Naive thymus-derived CD4-positive, alpha-beta T cell (primary cell): ENCODE measurements at regions not wholly inside any gene's neighbourhood (a gene's known extent, or its start where the extent isn't known, plus 50 kb on each side); places are given as distances from the start of the nearest gene placed in this dataset.
A peak's percentile ranks its signal among the peaks of the same experiment; 100 is the strongest.

Experiments used
- ATAC-seq: fragments of 150-1000 bp; cut with Tn5 transposase; 2 replicates; pipeline ENCODE4 v1.10.0; 2021; ENCODE audit warnings: mild to moderate bottlenecking, moderate library complexity
- CTCF ChIA-PET: fragments of 350-600 bp; sonication (Branson Sonifier 250); formaldehyde crosslinking; loops from one replicate; lab custom pipeline; 2021; ENCODE audit warnings: antibody characterized with exemption; lab: Charles Lee
- POLR2A ChIA-PET: fragments of 350-600 bp; sonication (Branson Sonifier 250); formaldehyde crosslinking; loops from one replicate; lab custom pipeline; 2021; ENCODE audit warnings: antibody characterized with exemption, inconsistent platforms; lab: Charles Lee
- DNase-seq, 9 donors: peaks; one replicate each; pipeline versions ENCODE4 v3.0.0 to v3.0.0-alpha.2; 2020 to 2022; ENCODE audit warnings: mixed read lengths in 1 of 9
- H3K27ac ChIP-seq: one replicate; pipeline ENCODE4 v1.7.0; 2013; ENCODE audit warnings: mild to moderate bottlenecking, low read depth, low read length, moderate library complexity
- H3K27me3 ChIP-seq, 2 donors: one replicate each; pipeline ENCODE4 v1.7.0; 2013; ENCODE audit warnings: low read length in 2 of 2, mild to moderate bottlenecking in 2 of 2, moderate library complexity in 2 of 2; ENCODE audit not compliant: control insufficient read depth in 2 of 2, insufficient read depth in 2 of 2
- H3K36me3 ChIP-seq, 3 experiments: 1 replicate in 2 of 3; 2 replicates in 1 of 3; pipeline ENCODE4 v1.7.0; 2013; ENCODE audit warnings: low read length in 3 of 3, mild to moderate bottlenecking in 3 of 3, moderate library complexity in 1 of 3; ENCODE audit not compliant: insufficient read depth in 3 of 3, control insufficient read depth in 2 of 3
- H3K4me1 ChIP-seq, 2 donors: one replicate each; pipeline ENCODE4 v1.7.0; 2013; ENCODE audit warnings: low read length in 2 of 2, mild to moderate bottlenecking in 2 of 2, moderate library complexity in 1 of 2; ENCODE audit not compliant: control insufficient read depth in 2 of 2, insufficient read depth in 2 of 2
- H3K4me3 ChIP-seq: 2 replicates; pipeline ENCODE4 v1.7.0; 2013; ENCODE audit warnings: mild to moderate bottlenecking, low read length
- H3K9me3 ChIP-seq, 3 experiments: 1 replicate in 2 of 3; 2 replicates in 1 of 3; pipeline ENCODE4 v1.7.0; 2013; ENCODE audit warnings: low read length in 3 of 3; ENCODE audit not compliant: control insufficient read depth in 2 of 3
- H3K27ac Mint-ChIP-seq, 9 donors: one replicate each; pipeline ENCODE4 v1.8.0; 2020 to 2022; ENCODE audit warnings: mixed read lengths in 9 of 9, mild to moderate bottlenecking in 8 of 9, moderate library complexity in 5 of 9, inconsistent platforms in 2 of 9
- H3K27me3 Mint-ChIP-seq, 5 donors: one replicate each; pipeline ENCODE4 v1.8.0; 2021 to 2022; ENCODE audit warnings: mixed read lengths in 5 of 5, mild to moderate bottlenecking in 1 of 5
- H3K36me3 Mint-ChIP-seq, 5 donors: one replicate each; pipeline ENCODE4 v1.8.0; 2020 to 2022; ENCODE audit warnings: mixed read lengths in 5 of 5, mild to moderate bottlenecking in 3 of 5, inconsistent platforms in 1 of 5
- H3K4me1 Mint-ChIP-seq, 7 donors: one replicate each; pipeline ENCODE4 v1.8.0; 2020 to 2022; ENCODE audit warnings: mixed read lengths in 7 of 7, mild to moderate bottlenecking in 3 of 7, inconsistent platforms in 1 of 7
- H3K4me3 Mint-ChIP-seq, 10 donors: one replicate each; pipeline ENCODE4 v1.8.0; 2020 to 2022; ENCODE audit warnings: mild to moderate bottlenecking in 10 of 10, mixed read lengths in 10 of 10, moderate library complexity in 6 of 10, inconsistent platforms in 2 of 10
- H3K9me3 Mint-ChIP-seq, 11 donors: one replicate each; pipeline ENCODE4 v1.8.0; 2020 to 2022; ENCODE audit warnings: mixed read lengths in 11 of 11, mild to moderate bottlenecking in 4 of 11, inconsistent platforms in 1 of 11, moderate library complexity in 1 of 11
- intact Hi-C, 2 donors: fragments of 100-400 bp; cut with micrococcal nuclease; formaldehyde crosslinking; loops; one replicate each; pipeline ENCODE4 v1.15.1; 2023

GRCh38 chr20:17878069-17878911 is 90.3 kb downstream of the SNX5 start:
- Mint-ChIP-seq H3K27me3 (peaks cover 0 to 37% (median 5%) of the 10 kb centered on the region in 5 donors), H3K4me3 (no peak overlapping the region), H3K36me3 (no peaks in the 10 kb centered on the region), H3K4me1 (peaks cover 2 to 15% (median 8%) of the 10 kb centered on the region in 7 donors), H3K9me3 (no peaks in the 10 kb centered on the region), H3K27ac (peak overlapping the region in 1 of 9 donors; percentile 43)
- Histone ChIP-seq H3K27me3 (no peaks in the 10 kb centered on the region), H3K4me3 (no peak overlapping the region), H3K36me3 (no peaks in the 10 kb centered on the region), H3K27ac (no peak overlapping the region), H3K4me1 (no peaks in the 10 kb centered on the region), H3K9me3 (no peaks in the 10 kb centered on the region)
- DNase-seq (no peak), ATAC-seq (no peak)
- intact Hi-C loops: no loop called here
- ChIA-PET POLR2A (no interaction called here), CTCF (interaction anchor here (0.6 kb wide), 1 partner anchor 1085 kb away, joined by 12 read pairs; no protein-coding TSS in a partner anchor)

- H3K9me3 Mint-ChIP-seq: no peaks in the 10 kb centered on the region
Observed at GRCh38 chr20:17875981-17876385, 92.6 kb downstream of the SNX5 start.

GRCh38 chr20:17875106-17875980 is 93.3 kb downstream of the SNX5 start:
- intact Hi-C loops: no loop called here
- Mint-ChIP-seq H3K27me3 (peaks cover 5 to 50% (median 13%) of the 10 kb centered on the region in 5 donors), H3K4me1 (peaks cover 7 to 30% (median 18%) of the 10 kb centered on the region in 7 donors), H3K36me3 (no peaks in the 10 kb centered on the region), H3K4me3 (no peak overlapping the region), H3K9me3 (no peaks in the 10 kb centered on the region), H3K27ac (no peak overlapping the region)
- Histone ChIP-seq H3K27me3 (no peaks in the 10 kb centered on the region), H3K4me1 (no peaks in the 10 kb centered on the region), H3K9me3 (no peaks in the 10 kb centered on the region), H3K4me3 (no peak overlapping the region), H3K27ac (no peak overlapping the region), H3K36me3 (no peaks in the 10 kb centered on the region)
- no peak for DNase-seq
- ATAC-seq: no peak
- ChIA-PET POLR2A (no interaction called here), CTCF (no interaction called here)

More at GRCh38 chr20:17875981-17876385, 92.6 kb downstream of the SNX5 start:
- no peak overlapping the region for H3K4me3 Mint-ChIP-seq
- ChIA-PET POLR2A (no interaction called here), CTCF (no interaction called here)
- Histone ChIP-seq H3K4me1 (no peaks in the 10 kb centered on the region), H3K9me3 (no peaks in the 10 kb centered on the region), H3K27me3 (no peaks in the 10 kb centered on the region), H3K36me3 (no peaks in the 10 kb centered on the region), H3K27ac (no peak overlapping the region), H3K4me3 (no peak overlapping the region)
- H3K36me3 Mint-ChIP-seq: no peaks in the 10 kb centered on the region
- intact Hi-C loops: no loop called here
- peaks cover 7 to 30% (median 18%) of the 10 kb centered on the region in 7 donors for H3K4me1 Mint-ChIP-seq
- peaks cover 5 to 46% (median 9%) of the 10 kb centered on the region in 5 donors for H3K27me3 Mint-ChIP-seq
- ATAC-seq (no peak), DNase-seq (no peak)
- H3K27ac Mint-ChIP-seq: no peak overlapping the region

GRCh38 chr20:17874271-17875105 is 94.1 kb downstream of the SNX5 start:
- H3K27ac ChIP-seq: no peak overlapping the region
- peaks cover 5 to 51% (median 14%) of the 10 kb centered on the region in 5 donors for H3K27me3 Mint-ChIP-seq
- no peaks in the 10 kb centered on the region for H3K36me3 Mint-ChIP-seq
- H3K9me3 ChIP-seq: no peaks in the 10 kb centered on the region
- no peaks in the 10 kb centered on the region for H3K4me1 ChIP-seq
- intact Hi-C loops: no loop called here
- POLR2A ChIA-PET: no interaction called here
- H3K27ac Mint-ChIP-seq: no peak overlapping the region
- H3K9me3 Mint-ChIP-seq: no peaks in the 10 kb centered on the region
- DNase-seq: no peak
- H3K4me3 Mint-ChIP-seq: no peak overlapping the region
- CTCF ChIA-PET: no interaction called here
- no peak overlapping the region for H3K4me3 ChIP-seq
- ATAC-seq: no peak
- no peaks in the 10 kb centered on the region for H3K27me3 ChIP-seq
- no peaks in the 10 kb centered on the region for H3K36me3 ChIP-seq
- H3K4me1 Mint-ChIP-seq: peaks cover 7 to 30% (median 18%) of the 10 kb centered on the region in 7 donors

DNA sequence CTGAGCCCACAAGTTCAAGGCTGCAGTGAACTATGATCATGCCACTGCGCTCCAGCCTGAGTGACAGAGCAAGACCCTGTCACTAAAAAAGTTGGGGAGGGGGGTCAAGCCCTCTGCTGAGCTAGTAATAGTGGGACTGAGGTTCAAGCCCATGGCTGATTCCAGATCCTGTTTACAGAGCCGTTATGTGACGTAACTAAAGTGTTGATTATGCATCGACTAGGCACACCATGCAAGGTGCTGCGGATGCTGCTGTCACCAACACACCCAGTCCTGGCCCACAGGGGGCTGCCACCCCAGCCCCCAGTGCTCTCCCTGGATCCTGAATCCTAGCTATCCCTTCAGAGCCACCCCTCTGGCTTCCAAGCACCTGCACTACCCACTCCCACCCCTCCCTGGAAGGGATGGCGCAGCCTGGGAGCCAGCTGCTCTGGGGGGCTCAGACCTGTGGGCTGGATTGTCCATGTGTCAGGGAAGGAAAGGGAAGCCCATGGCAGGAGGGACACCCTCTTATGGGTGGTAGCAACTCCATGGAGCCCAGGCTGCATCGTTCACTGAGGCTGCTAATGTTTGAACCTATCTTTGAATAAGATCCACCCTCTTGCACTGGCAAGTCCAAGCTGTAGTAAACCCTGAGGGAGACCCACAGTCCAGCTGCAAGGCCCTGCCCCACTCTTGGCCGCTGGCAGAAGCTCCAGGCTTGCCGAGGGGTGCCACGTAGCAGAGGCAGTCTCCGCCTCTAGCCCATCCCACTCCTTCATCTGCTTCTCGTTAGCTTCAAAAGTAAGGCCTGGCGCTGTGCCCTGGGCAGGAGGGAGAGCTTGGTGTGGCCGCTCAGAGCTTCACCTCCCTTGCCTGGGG is 95.0 kb downstream of the SNX5 start:
- POLR2A ChIA-PET: interaction anchor here (0.6 kb wide), 1 partner anchor 615 kb away, joined by 5 read pairs; no protein-coding TSS in a partner anchor

More for the DNA sequence above, 95.0 kb downstream of the SNX5 start:
- H3K9me3 Mint-ChIP-seq: no peaks in the 10 kb centered on the region
- CTCF ChIA-PET: no interaction called here
- Histone ChIP-seq H3K4me3 (no peak overlapping the region), H3K4me1 (no peaks in the 10 kb centered on the region), H3K27ac (no peak overlapping the region), H3K9me3 (no peaks in the 10 kb centered on the region), H3K27me3 (no peaks in the 10 kb centered on the region), H3K36me3 (no peaks in the 10 kb centered on the region)
- ATAC-seq (peak; percentile 29), DNase-seq (no peak)
- H3K4me3 Mint-ChIP-seq: no peak overlapping the region
- no peak overlapping the region for H3K27ac Mint-ChIP-seq
- no peaks in the 10 kb centered on the region for H3K36me3 Mint-ChIP-seq
- intact Hi-C loops: no loop called here
- H3K4me1 Mint-ChIP-seq: peaks cover 4 to 24% (median 18%) of the 10 kb centered on the region in 7 donors
- H3K27me3 Mint-ChIP-seq: peaks cover 5 to 59% (median 18%) of the 10 kb centered on the region in 5 donors
